Neural cell (in vitro differentiated cells): ENCODE measurements at regions not wholly inside any gene's neighbourhood (a gene's known extent, or its start where the extent isn't known, plus 50 kb on each side); places are given as distances from the start of the nearest gene placed in this dataset.

Experiments used
- H2AFZ ChIP-seq: fragments of 200-600, 300-800 bp; sonication (generic), shearing (Covaris generic); 2 replicates; pipeline ENCODE4 v1.6.0; 2014; ENCODE audit warnings: low read depth, mild to moderate bottlenecking, antibody characterized with exemption, low read length, moderate library complexity
- H3F3A ChIP-seq: fragments of 200-600 bp; shearing (Covaris generic); 2 replicates; pipeline ENCODE4 v1.6.1; 2016; ENCODE audit warnings: mild to moderate bottlenecking, moderate library complexity, mixed read lengths, antibody characterized with exemption, low read length; ENCODE audit not compliant: insufficient read depth, poor library complexity, severe bottlenecking
- H3K27ac ChIP-seq: fragments of 200-600, 300-800 bp; sonication (generic), shearing (Covaris generic); 2 replicates; pipeline ENCODE4 v1.5.1; 2014; ENCODE audit warnings: mild to moderate bottlenecking, low read length, moderate library complexity
- H3K27me3 ChIP-seq: fragments of 300-800, 200-600 bp; sonication (generic), shearing (Covaris generic); 2 replicates; pipeline ENCODE4 v1.6.0; 2014; ENCODE audit warnings: mild to moderate bottlenecking, low read depth, low read length, moderate library complexity; ENCODE audit not compliant: insufficient read depth
- H3K36me3 ChIP-seq: fragments of 300-800, 200-600 bp; sonication (generic), shearing (Covaris generic); 2 replicates; pipeline ENCODE4 v1.5.1; 2014; ENCODE audit warnings: mild to moderate bottlenecking, antibody characterized with exemption, low read length, moderate library complexity; ENCODE audit not compliant: insufficient read depth
- H3K4me2 ChIP-seq: fragments of 300-800, 200-600 bp; sonication (generic), shearing (Covaris generic); 2 replicates; pipeline ENCODE4 v1.6.0; 2014; ENCODE audit warnings: mild to moderate bottlenecking, low read length
- H3K4me3 ChIP-seq: fragments of 300-800, 200-600 bp; sonication (generic), shearing (Covaris generic); 2 replicates; pipeline ENCODE4 v1.5.1; 2014; ENCODE audit warnings: mild to moderate bottlenecking, low read length, moderate library complexity
- H3K79me2 ChIP-seq: fragments of 200-600 bp; shearing (Covaris generic); replicated peaks from 2 replicates; pipeline ENCODE4 v1.6.0; 2014; ENCODE audit warnings: mild to moderate bottlenecking, low read length, moderate library complexity; ENCODE audit not compliant: insufficient read depth
- H3K9ac ChIP-seq: fragments of 300-800, 200-600 bp; sonication (generic), shearing (Covaris generic); 2 replicates; pipeline ENCODE4 v1.6.1; 2016; ENCODE audit warnings: mild to moderate bottlenecking, low read length, mixed read lengths
- H3K9me2 ChIP-seq: fragments of 200-600 bp; shearing (Covaris generic); 2 replicates; pipeline ENCODE4 v1.6.1; 2016; ENCODE audit warnings: mild to moderate bottlenecking, low read length, mixed read lengths; ENCODE audit not compliant: insufficient read depth
- H3K9me3 ChIP-seq: fragments of 200-600, 300-800 bp; sonication (generic), shearing (Covaris generic); 2 replicates; pipeline ENCODE4 v1.6.1; 2016; ENCODE audit warnings: mild to moderate bottlenecking, mixed run types, low read length, moderate library complexity, mixed read lengths
- H4K20me1 ChIP-seq: fragments of 200-600 bp; shearing (Covaris generic); 2 replicates; pipeline ENCODE4 v1.6.1; 2016; ENCODE audit warnings: mild to moderate bottlenecking, mixed run types; ENCODE audit not compliant: insufficient read depth
- EP300 ChIP-seq: fragments of 450-650 bp; conservative IDR thresholded peaks from 2 replicates; pipeline ENCODE4 v1.6.1; 2014; ENCODE audit warnings: antibody characterized with exemption, mild to moderate bottlenecking, moderate library complexity; ENCODE audit not compliant: poor library complexity, severe bottlenecking
- EZH2 ChIP-seq: fragments of 200-600, 300-800 bp; shearing (Covaris generic), sonication (generic); IDR thresholded peaks from 2 replicates; pipeline ENCODE4 v1.6.1; 2014; ENCODE audit warnings: antibody characterized with exemption, low read length, borderline replicate concordance, mild to moderate bottlenecking; ENCODE audit not compliant: insufficient read depth, poor library complexity, severe bottlenecking
- MXI1 ChIP-seq: fragments of 450-650 bp; conservative IDR thresholded peaks from 2 replicates; pipeline ENCODE4 v1.6.1; 2014; ENCODE audit warnings: antibody characterized with exemption, mild to moderate bottlenecking; ENCODE audit not compliant: poor library complexity, severe bottlenecking
- POLR2AphosphoS5 ChIP-seq: IDR thresholded peaks from 2 replicates; pipeline ENCODE4 v1.6.1; 2012
- RAD21 ChIP-seq: fragments of 450-650 bp; conservative IDR thresholded peaks from 2 replicates; pipeline ENCODE4 v1.6.1; 2014; ENCODE audit warnings: antibody characterized with exemption, mild to moderate bottlenecking, moderate library complexity
- SMC3 ChIP-seq: fragments of 450-650 bp; conservative IDR thresholded peaks from 2 replicates; pipeline ENCODE4 v1.6.1; 2014; ENCODE audit warnings: antibody characterized with exemption, mild to moderate bottlenecking, moderate library complexity; ENCODE audit not compliant: poor library complexity
- TAF1 ChIP-seq: IDR thresholded peaks from 2 replicates; pipeline ENCODE4 v1.6.1; 2012; ENCODE audit warnings: low read depth
- TF ChIP-seq, protein P1 (sequence below): fragments of 450-650 bp; IDR thresholded peaks from 2 replicates; pipeline ENCODE4 v1.5.1; 2014; ENCODE audit warnings: antibody characterized with exemption, mild to moderate bottlenecking, moderate library complexity; ENCODE audit not compliant: poor library complexity, severe bottlenecking
- TF ChIP-seq, protein P2 (sequence below): IDR thresholded peaks from 2 replicates; pipeline ENCODE4 v1.6.1; 2012; ENCODE audit warnings: borderline replicate concordance

DNA sequence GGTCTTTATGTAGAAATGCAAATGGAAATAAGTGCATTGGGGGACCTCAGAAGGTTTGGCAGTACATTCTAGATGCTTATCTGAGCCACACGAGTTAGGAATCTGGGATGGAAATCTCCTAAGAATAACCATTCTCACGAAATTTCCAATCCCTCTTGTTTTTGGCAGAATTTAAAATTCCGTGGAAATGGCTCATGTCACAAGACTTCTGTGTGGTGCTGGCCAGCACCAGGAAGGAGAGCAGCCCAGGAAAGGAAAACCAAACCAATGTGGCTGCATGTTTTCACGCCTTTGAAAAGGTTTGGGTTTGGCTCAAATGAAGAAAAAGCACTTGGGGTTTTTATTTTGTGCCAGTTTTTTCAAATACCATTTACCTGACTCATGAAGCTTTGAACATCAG, 80.1 kb upstream of the KCNK2 start:
- Histone ChIP-seq H3K79me2 (no peaks in the 10 kb centered on the region), H3K27me3 (no peaks in the 10 kb centered on the region), H3K9me2 (no peaks in the 10 kb centered on the region), H3K9me3 (no peaks in the 10 kb centered on the region), H3K4me2 (no peak overlapping the region), H3K4me3 (no peak overlapping the region), H2AFZ (no peak overlapping the region), H3K9ac (no peak overlapping the region), H3K27ac (no peak overlapping the region), H3F3A (no peaks in the 10 kb centered on the region), H3K36me3 (no peaks in the 10 kb centered on the region), H4K20me1 (no peaks in the 10 kb centered on the region)
- TF ChIP-seq SMC3 (no peak), RAD21 (no peak), TAF1 (no peak), POLR2AphosphoS5 (no peak), MXI1 (no peak), EP300 (no peak), EZH2 (no peak)
- TF ChIP-seq, protein P1, sequence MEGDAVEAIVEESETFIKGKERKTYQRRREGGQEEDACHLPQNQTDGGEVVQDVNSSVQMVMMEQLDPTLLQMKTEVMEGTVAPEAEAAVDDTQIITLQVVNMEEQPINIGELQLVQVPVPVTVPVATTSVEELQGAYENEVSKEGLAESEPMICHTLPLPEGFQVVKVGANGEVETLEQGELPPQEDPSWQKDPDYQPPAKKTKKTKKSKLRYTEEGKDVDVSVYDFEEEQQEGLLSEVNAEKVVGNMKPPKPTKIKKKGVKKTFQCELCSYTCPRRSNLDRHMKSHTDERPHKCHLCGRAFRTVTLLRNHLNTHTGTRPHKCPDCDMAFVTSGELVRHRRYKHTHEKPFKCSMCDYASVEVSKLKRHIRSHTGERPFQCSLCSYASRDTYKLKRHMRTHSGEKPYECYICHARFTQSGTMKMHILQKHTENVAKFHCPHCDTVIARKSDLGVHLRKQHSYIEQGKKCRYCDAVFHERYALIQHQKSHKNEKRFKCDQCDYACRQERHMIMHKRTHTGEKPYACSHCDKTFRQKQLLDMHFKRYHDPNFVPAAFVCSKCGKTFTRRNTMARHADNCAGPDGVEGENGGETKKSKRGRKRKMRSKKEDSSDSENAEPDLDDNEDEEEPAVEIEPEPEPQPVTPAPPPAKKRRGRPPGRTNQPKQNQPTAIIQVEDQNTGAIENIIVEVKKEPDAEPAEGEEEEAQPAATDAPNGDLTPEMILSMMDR = no peak
- TF ChIP-seq, protein P2, sequence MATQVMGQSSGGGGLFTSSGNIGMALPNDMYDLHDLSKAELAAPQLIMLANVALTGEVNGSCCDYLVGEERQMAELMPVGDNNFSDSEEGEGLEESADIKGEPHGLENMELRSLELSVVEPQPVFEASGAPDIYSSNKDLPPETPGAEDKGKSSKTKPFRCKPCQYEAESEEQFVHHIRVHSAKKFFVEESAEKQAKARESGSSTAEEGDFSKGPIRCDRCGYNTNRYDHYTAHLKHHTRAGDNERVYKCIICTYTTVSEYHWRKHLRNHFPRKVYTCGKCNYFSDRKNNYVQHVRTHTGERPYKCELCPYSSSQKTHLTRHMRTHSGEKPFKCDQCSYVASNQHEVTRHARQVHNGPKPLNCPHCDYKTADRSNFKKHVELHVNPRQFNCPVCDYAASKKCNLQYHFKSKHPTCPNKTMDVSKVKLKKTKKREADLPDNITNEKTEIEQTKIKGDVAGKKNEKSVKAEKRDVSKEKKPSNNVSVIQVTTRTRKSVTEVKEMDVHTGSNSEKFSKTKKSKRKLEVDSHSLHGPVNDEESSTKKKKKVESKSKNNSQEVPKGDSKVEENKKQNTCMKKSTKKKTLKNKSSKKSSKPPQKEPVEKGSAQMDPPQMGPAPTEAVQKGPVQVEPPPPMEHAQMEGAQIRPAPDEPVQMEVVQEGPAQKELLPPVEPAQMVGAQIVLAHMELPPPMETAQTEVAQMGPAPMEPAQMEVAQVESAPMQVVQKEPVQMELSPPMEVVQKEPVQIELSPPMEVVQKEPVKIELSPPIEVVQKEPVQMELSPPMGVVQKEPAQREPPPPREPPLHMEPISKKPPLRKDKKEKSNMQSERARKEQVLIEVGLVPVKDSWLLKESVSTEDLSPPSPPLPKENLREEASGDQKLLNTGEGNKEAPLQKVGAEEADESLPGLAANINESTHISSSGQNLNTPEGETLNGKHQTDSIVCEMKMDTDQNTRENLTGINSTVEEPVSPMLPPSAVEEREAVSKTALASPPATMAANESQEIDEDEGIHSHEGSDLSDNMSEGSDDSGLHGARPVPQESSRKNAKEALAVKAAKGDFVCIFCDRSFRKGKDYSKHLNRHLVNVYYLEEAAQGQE = no peak

- Histone ChIP-seq H3K27ac (no peak overlapping the region), H4K20me1 (no peaks in the 10 kb centered on the region), H3K27me3 (no peaks in the 10 kb centered on the region), H3K4me3 (no peak overlapping the region), H3K9me3 (no peaks in the 10 kb centered on the region), H3F3A (no peaks in the 10 kb centered on the region), H3K36me3 (no peaks in the 10 kb centered on the region), H3K4me2 (no peak overlapping the region), H2AFZ (no peak overlapping the region), H3K9me2 (no peaks in the 10 kb centered on the region), H3K79me2 (no peaks in the 10 kb centered on the region), H3K9ac (no peak overlapping the region)
- TF ChIP-seq TAF1 (no peak), RAD21 (no peak), POLR2AphosphoS5 (no peak), EZH2 (no peak), MXI1 (no peak), SMC3 (no peak)
- TF ChIP-seq, protein P2 = no peak
Observed at GRCh38 chr1:215003686-215004085, 78.9 kb upstream of the KCNK2 start.
